H1 (cell line): ENCODE measurements at regions not wholly inside any gene's neighbourhood (a gene's known extent, or its start where the extent isn't known, plus 50 kb on each side); places are given as distances from the start of the nearest gene placed in this dataset.

Source experiments
- CTCF ChIA-PET: fragments of 300-600 bp; sonication (Branson Sonifier 250); formaldehyde crosslinking; loops from one replicate; lab custom pipeline; 2021; ENCODE audit not compliant: partially characterized antibody; lab: Charles Lee
- POLR2A ChIA-PET: fragments of 300-600 bp; sonication (Branson Sonifier 250); formaldehyde crosslinking; loops from one replicate; lab custom pipeline; 2021; ENCODE audit warnings: inconsistent platforms; ENCODE audit not compliant: partially characterized antibody; lab: Charles Lee
- DNase-seq, 2 experiments: peaks; one replicate each; pipeline versions ENCODE4 v3.0.0 to v3.0.0-alpha.2; 2010 to 2022; ENCODE audit warnings: low spot score in 2 of 2, low read depth in 1 of 2, mixed read lengths in 1 of 2
- FAIRE-seq: peaks from 2 replicates; lab custom pipeline; 2011; peaks lifted over from hg19 to GRCh38; lab: Jason Lieb, UNC
- H2AFZ ChIP-seq: 2 replicates; pipeline ENCODE4 v1.8.1; 2012; ENCODE audit warnings: low read length, inconsistent platforms
- H2AK5ac ChIP-seq: 2 replicates; pipeline ENCODE4 v1.6.1; 2013; ENCODE audit warnings: low read depth, low read length
- H2BK120ac ChIP-seq: replicated peaks from 2 replicates; pipeline ENCODE3; 2013; ENCODE audit warnings: low read depth, low read length, inconsistent platforms
- H2BK12ac ChIP-seq: 2 replicates; pipeline ENCODE4 v1.6.1; 2013; ENCODE audit warnings: low read depth, low read length
- H2BK15ac ChIP-seq: 2 replicates; pipeline ENCODE4 v1.6.1; 2013; ENCODE audit warnings: low read length
- H2BK20ac ChIP-seq: 2 replicates; pipeline ENCODE4 v1.6.1; 2013; ENCODE audit warnings: low read length
- H2BK5ac ChIP-seq: 2 replicates; pipeline ENCODE4 v1.6.1; 2013; ENCODE audit warnings: low read depth, low read length
- H3K14ac ChIP-seq: 2 replicates; pipeline ENCODE4 v1.6.1; 2013; ENCODE audit warnings: inconsistent platforms; ENCODE audit not compliant: insufficient read length
- H3K18ac ChIP-seq: 2 replicates; pipeline ENCODE4 v1.6.1; 2013; ENCODE audit warnings: low read length; ENCODE audit errors: extremely low read depth
- H3K23ac ChIP-seq: 2 replicates; pipeline ENCODE4 v1.6.1; 2013; ENCODE audit warnings: inconsistent platforms; ENCODE audit not compliant: insufficient read length
- H3K23me2 ChIP-seq: 2 replicates; pipeline ENCODE4 v1.6.1; 2013; ENCODE audit warnings: low read depth, low read length
- H3K27ac ChIP-seq: 2 replicates; pipeline ENCODE4 v1.6.1; 2011; ENCODE audit warnings: low read depth, low read length, inconsistent platforms
- H3K27me3 ChIP-seq, 4 experiments: replicated peaks in 1 of 4; 1 replicate in 1 of 4; 2 replicates in 3 of 4; pipeline versions ENCODE4 v1.6.1 to v1.8.1; 2011 to 2013; ENCODE audit warnings: low read length in 3 of 4, mild to moderate bottlenecking in 3 of 4, inconsistent platforms in 2 of 4, mixed read lengths in 2 of 4, moderate library complexity in 1 of 4; ENCODE audit not compliant: control insufficient read depth in 3 of 4, insufficient read depth in 3 of 4; ENCODE audit errors: extremely low read depth in 1 of 4
- H3K36me3 ChIP-seq, 4 experiments: 2 replicates each; pipeline versions ENCODE4 v1.6.1 to v1.8.1; 2011 to 2013; ENCODE audit warnings: mild to moderate bottlenecking in 4 of 4, low read length in 3 of 4, moderate library complexity in 2 of 4, control low read depth in 1 of 4, inconsistent platforms in 1 of 4; ENCODE audit not compliant: insufficient read depth in 4 of 4, control insufficient read depth in 2 of 4
- H3K4ac ChIP-seq: replicated peaks from 2 replicates; pipeline ENCODE3; 2013; ENCODE audit warnings: low read length, low read depth, mixed read lengths, inconsistent platforms; ENCODE audit not compliant: insufficient read length
- H3K4me1 ChIP-seq, 4 experiments: replicated peaks in 1 of 4; 1 replicate in 1 of 4; 2 replicates in 3 of 4; pipeline versions ENCODE4 v1.6.1 to v1.8.1; 2011 to 2013; ENCODE audit warnings: low read length in 3 of 4, inconsistent platforms in 2 of 4, mixed read lengths in 1 of 4; ENCODE audit not compliant: insufficient read depth in 4 of 4, control insufficient read depth in 3 of 4
- H3K4me2 ChIP-seq, 2 experiments: 2 replicates each; pipeline versions ENCODE4 v1.6.1 to v1.8.1; 2011 to 2013; ENCODE audit warnings: low read depth in 2 of 2, low read length in 2 of 2, control low read depth in 1 of 2, inconsistent platforms in 1 of 2, mild to moderate bottlenecking in 1 of 2; ENCODE audit not compliant: insufficient read depth in 1 of 2
- H3K4me3 ChIP-seq, 4 experiments: fragments of 200-600, 300-600 bp in 1 of 4; sonication (generic), shearing (Covaris generic), sonication (Bioruptor Twin) in 1 of 4; 2 replicates each; pipeline versions ENCODE4 v1.5.1 to v1.8.1; 2011 to 2016; ENCODE audit warnings: low read length in 4 of 4, low read depth in 3 of 4, control low read depth in 2 of 4, inconsistent platforms in 2 of 4, mild to moderate bottlenecking in 2 of 4, mixed read lengths in 1 of 4, moderate library complexity in 1 of 4; ENCODE audit not compliant: insufficient read depth in 2 of 4; ENCODE audit errors: extremely low read depth in 1 of 4
- H3K56ac ChIP-seq: replicated peaks from 2 replicates; pipeline ENCODE3; 2013; ENCODE audit warnings: low read depth, mild to moderate bottlenecking, mixed read lengths, low read length, inconsistent platforms; ENCODE audit not compliant: insufficient read length
- H3K79me1 ChIP-seq: 2 replicates; pipeline ENCODE4 v1.6.1; 2013; ENCODE audit warnings: low read depth, low read length, control low read depth
- H3K79me2 ChIP-seq, 2 experiments: 2 replicates each; pipeline versions ENCODE4 v1.6.1 to v1.8.1; 2012 to 2013; ENCODE audit warnings: low read length in 2 of 2, mild to moderate bottlenecking in 2 of 2, inconsistent platforms in 1 of 2; ENCODE audit not compliant: insufficient read depth in 2 of 2, control insufficient read depth in 1 of 2
- H3K9ac ChIP-seq, 4 experiments: replicated peaks in 1 of 4; 1 replicate in 1 of 4; 2 replicates in 3 of 4; pipeline versions ENCODE4 v1.6.1 to v1.8.1; 2011 to 2013; ENCODE audit warnings: low read depth in 3 of 4, low read length in 3 of 4, control low read depth in 2 of 4, mild to moderate bottlenecking in 2 of 4, moderate library complexity in 2 of 4, inconsistent platforms in 1 of 4; ENCODE audit errors: extremely low read depth in 1 of 4
- H3K9me3 ChIP-seq, 2 experiments: 2 replicates each; pipeline versions ENCODE4 v1.6.1 to v1.8.1; 2012 to 2013; ENCODE audit warnings: mild to moderate bottlenecking in 2 of 2, moderate library complexity in 2 of 2, control low read depth in 1 of 2, inconsistent platforms in 1 of 2, low read depth in 1 of 2, low read length in 1 of 2, mixed read lengths in 1 of 2; ENCODE audit not compliant: insufficient read depth in 2 of 2
- H4K20me1 ChIP-seq, 2 experiments: replicated peaks in 1 of 2; 2 replicates each; pipeline versions ENCODE3 to v1.8.1; 2011 to 2013; ENCODE audit warnings: inconsistent platforms in 2 of 2, low read length in 2 of 2, mild to moderate bottlenecking in 1 of 2; ENCODE audit not compliant: insufficient read depth in 2 of 2, control insufficient read depth in 1 of 2
- H4K5ac ChIP-seq: 2 replicates; pipeline ENCODE4 v1.6.1; 2013; ENCODE audit warnings: low read length, low read depth, mixed read lengths, inconsistent platforms; ENCODE audit not compliant: insufficient read length
- H4K8ac ChIP-seq: 2 replicates; pipeline ENCODE4 v1.8.0; 2013; ENCODE audit warnings: mild to moderate bottlenecking, moderate library complexity, low read length, inconsistent platforms; ENCODE audit not compliant: insufficient read depth; ENCODE audit errors: extremely low read depth
- H4K91ac ChIP-seq: replicated peaks from 2 replicates; pipeline ENCODE3; 2013; ENCODE audit warnings: low read length, mixed read lengths, inconsistent platforms; ENCODE audit not compliant: insufficient read length
- CEBPB ChIP-seq: IDR thresholded peaks from 2 replicates; pipeline ENCODE4 v1.6.1; 2012; ENCODE audit warnings: low read depth, low read length
- CREB1 ChIP-seq: IDR thresholded peaks from 2 replicates; pipeline ENCODE4 v1.6.1; 2012; ENCODE audit warnings: inconsistent platforms
- GABPA ChIP-seq: IDR thresholded peaks from 2 replicates; pipeline ENCODE4 v1.6.1; 2011; ENCODE audit warnings: mild to moderate bottlenecking, low read length, moderate library complexity, borderline replicate concordance; ENCODE audit not compliant: insufficient read depth
- HDAC2 ChIP-seq, 2 experiments: fragments of 300-600 bp in 1 of 2; sonication (generic) in 1 of 2; IDR thresholded peaks; 2 replicates each; pipeline ENCODE4 v1.6.1; 2011 to 2012; ENCODE audit warnings: low read depth in 2 of 2, low read length in 2 of 2, mild to moderate bottlenecking in 2 of 2, moderate library complexity in 2 of 2, borderline replicate concordance in 1 of 2, inconsistent platforms in 1 of 2
- JUND ChIP-seq: IDR thresholded peaks from 2 replicates; pipeline ENCODE4 v1.6.1; 2011; ENCODE audit warnings: mild to moderate bottlenecking, improper control_type of control experiment, low read length
- SP1 ChIP-seq: IDR thresholded peaks from 2 replicates; pipeline ENCODE4 v1.6.1; 2011; ENCODE audit warnings: low read depth, low read length
- USF2 ChIP-seq: IDR thresholded peaks from 2 replicates; pipeline ENCODE4 v1.6.1; 2011; ENCODE audit warnings: low read length, improper control_type of control experiment
- ZNF274 ChIP-seq: IDR thresholded peaks from 2 replicates; pipeline ENCODE4 v1.7.0; 2012; ENCODE audit warnings: low read length, borderline replicate concordance; ENCODE audit errors: extremely low read depth
- WGBS, 2 experiments: shearing (Covaris generic) in 1 of 2; methylation state at CpG; one replicate each; pipeline versions ENCODE4 v1.1.6 to v1.1.7; 2013 to 2015; ENCODE audit warnings: low lambda C conversion rate in 2 of 2, mixed read lengths in 2 of 2, inconsistent platforms in 1 of 2, low coverage in 1 of 2, missing lambda C conversion rate in 1 of 2; ENCODE audit not compliant: insufficient replicate concordance in 2 of 2, insufficient coverage in 1 of 2, insufficient read length in 1 of 2; ENCODE audit errors: extremely low coverage in 1 of 2, missing lambda C conversion rate in 1 of 2; 5-methylcytosine and 5-hydroxymethylcytosine counted together

DNA sequence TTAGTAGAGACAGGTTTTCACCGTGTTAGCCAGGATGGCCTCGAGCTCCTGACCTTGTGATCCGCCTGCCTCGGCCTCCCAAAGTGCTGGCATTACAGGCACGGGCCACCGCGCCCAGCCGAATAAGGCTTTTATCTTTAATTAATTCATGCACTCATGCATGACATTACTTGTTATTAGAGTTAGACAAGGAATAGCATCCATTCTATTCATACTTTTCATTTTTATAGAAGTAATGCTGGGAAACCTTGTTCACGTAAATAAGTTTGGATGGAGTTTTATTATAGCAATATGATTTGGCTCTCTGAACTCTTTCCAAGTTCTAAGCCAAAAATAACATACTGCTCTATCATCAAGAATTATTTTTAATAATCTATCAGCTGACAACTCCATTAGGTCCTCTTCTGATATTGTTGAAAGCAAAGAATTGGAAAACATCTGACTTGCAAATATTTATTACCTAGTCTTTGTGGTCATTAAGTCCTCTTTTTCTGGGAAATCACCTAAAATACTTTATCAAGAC lies 168.8 kb upstream of the CCND2 start:
- no peak overlapping the region for H4K91ac ChIP-seq
- H3K9ac ChIP-seq = no peak overlapping the region
- H2BK12ac ChIP-seq = no peak overlapping the region
- H3K27ac ChIP-seq = no peak overlapping the region
- H2AK5ac ChIP-seq = no peak overlapping the region
- WGBS, 2 experiments = 97% methylated on average over 9 of the region's 9 CpGs; no CpG with 5 or more reads in 1 of the 2 experiments
- H4K20me1 ChIP-seq = no peaks in the 10 kb centered on the region
- no peak overlapping the region for H3K4me3 ChIP-seq
- peaks cover 0 to 6% (median 0%) of the 10 kb centered on the region in 4 experiments; a peak in 2 of 7 replicates for H3K4me1 ChIP-seq
- no peak overlapping the region for H3K14ac ChIP-seq
- DNase-seq (no peak), FAIRE-seq (no peak)
- no peak overlapping the region for H3K18ac ChIP-seq
- no peaks in the 10 kb centered on the region; the same call in 1 of the 2 replicates for H3K23me2 ChIP-seq
- H2AFZ ChIP-seq = no peak overlapping the region
- TF ChIP-seq SP1 = no peak
- TF ChIP-seq CEBPB = no peak
- no peak for TF ChIP-seq GABPA
- TF ChIP-seq USF2 = no peak
- TF ChIP-seq JUND = no peak
- no peak for TF ChIP-seq CREB1
- no peak for TF ChIP-seq ZNF274
- no peak for TF ChIP-seq HDAC2 (IDR thresholded peaks at IDR 0.05; ENCODE audit: borderline replicate concordance in 1 of 2, low read depth in 2 of 2, low read length in 2 of 2)
- H3K4ac ChIP-seq = no peak overlapping the region
- H4K5ac ChIP-seq = no peak overlapping the region
- no peak overlapping the region for H3K4me2 ChIP-seq
- ChIA-PET CTCF (interaction anchor here (0.7 to 4.6 kb wide), 5 partner anchors 10 to 219 kb away, joined by 3 to 26 read pairs (median 5); no protein-coding TSS in a partner anchor), POLR2A (interaction anchor here (1.8 to 3.8 kb wide), 2 partner anchors 10 to 171 kb away, joined by 4 to 18 read pairs; no protein-coding TSS in a partner anchor)
- no peak overlapping the region for H3K23ac ChIP-seq
- no peaks in the 10 kb centered on the region for H3K79me1 ChIP-seq
- no peak overlapping the region for H4K8ac ChIP-seq
- H3K36me3 ChIP-seq = no peaks in the 10 kb centered on the region
- H3K27me3 ChIP-seq = no peaks in the 10 kb centered on the region
- H3K56ac ChIP-seq = no peak overlapping the region
- H2BK5ac ChIP-seq = no peak overlapping the region
- H2BK15ac ChIP-seq = no peak overlapping the region
- no peak overlapping the region for H2BK120ac ChIP-seq
- H2BK20ac ChIP-seq = no peak overlapping the region
- no peaks in the 10 kb centered on the region for H3K79me2 ChIP-seq
- no peaks in the 10 kb centered on the region for H3K9me3 ChIP-seq
